ENCODE measurements at regions not wholly inside any gene's neighbourhood (a gene's known extent, or its start where the extent isn't known, plus 50 kb on each side); places are given as distances from the start of the nearest gene placed in this dataset.

- ChIA-PET CTCF (no interaction called here), POLR2A (no interaction called here)
- TF ChIP-seq SP1 (IDR thresholded peaks at IDR 0.05) (no peak), FOXA1 (IDR thresholded peaks at IDR 0.05) (no peak), L3MBTL2 (conservative IDR thresholded peaks at IDR 0.05) (no peak), FOXM1 (IDR thresholded peaks at IDR 0.05; ENCODE audit: borderline replicate concordance) (no peak), SUZ12 (IDR thresholded peaks at IDR 0.05) (no peak), HDGF (IDR thresholded peaks at IDR 0.05; ENCODE audit: borderline replicate concordance) (no peak), CTBP1 (IDR thresholded peaks at IDR 0.05; ENCODE audit: borderline replicate concordance) (no peak), LEF1 (IDR thresholded peaks at IDR 0.05; ENCODE audit: borderline replicate concordance) (no peak), ELF4 (IDR thresholded peaks at IDR 0.05) (no peak), FOXK2 (IDR thresholded peaks at IDR 0.05) (no peak), ARNT (IDR thresholded peaks at IDR 0.05) (no peak), ZNF384 (IDR thresholded peaks at IDR 0.05) (no peak), TARDBP (IDR thresholded peaks at IDR 0.05) (no peak), BHLHE40 (IDR thresholded peaks at IDR 0.05; ENCODE audit: borderline replicate concordance) (no peak), NFRKB (IDR thresholded peaks at IDR 0.05) (no peak)
- TF ChIP-seq, protein P1, sequence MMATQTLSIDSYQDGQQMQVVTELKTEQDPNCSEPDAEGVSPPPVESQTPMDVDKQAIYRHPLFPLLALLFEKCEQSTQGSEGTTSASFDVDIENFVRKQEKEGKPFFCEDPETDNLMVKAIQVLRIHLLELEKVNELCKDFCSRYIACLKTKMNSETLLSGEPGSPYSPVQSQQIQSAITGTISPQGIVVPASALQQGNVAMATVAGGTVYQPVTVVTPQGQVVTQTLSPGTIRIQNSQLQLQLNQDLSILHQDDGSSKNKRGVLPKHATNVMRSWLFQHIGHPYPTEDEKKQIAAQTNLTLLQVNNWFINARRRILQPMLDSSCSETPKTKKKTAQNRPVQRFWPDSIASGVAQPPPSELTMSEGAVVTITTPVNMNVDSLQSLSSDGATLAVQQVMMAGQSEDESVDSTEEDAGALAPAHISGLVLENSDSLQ (IDR thresholded peaks at IDR 0.05) = no peak
- no peak for DNase-seq (ENCODE audit: extremely low spot score)
Observed at GRCh38 chr11:81986556-81987161, 747.0 kb downstream of the FAM181B start.

- CTCF ChIA-PET = no interaction called here
- TF ChIP-seq FOXA1 (IDR thresholded peaks at IDR 0.05) (no peak), SP1 (IDR thresholded peaks at IDR 0.05) (no peak), ARNT (IDR thresholded peaks at IDR 0.05) (no peak), ZNF384 (IDR thresholded peaks at IDR 0.05) (no peak), LEF1 (IDR thresholded peaks at IDR 0.05; ENCODE audit: borderline replicate concordance) (no peak), CTBP1 (IDR thresholded peaks at IDR 0.05; ENCODE audit: borderline replicate concordance) (no peak), FOXK2 (IDR thresholded peaks at IDR 0.05) (no peak)
- TF ChIP-seq, protein P1 (IDR thresholded peaks at IDR 0.05) = no peak
- POLR2A ChIA-PET = no interaction called here
- no peak for DNase-seq (ENCODE audit: extremely low spot score)
Observed at GRCh38 chr11:81979448-81979847, 754.2 kb downstream of the FAM181B start.

DNA sequence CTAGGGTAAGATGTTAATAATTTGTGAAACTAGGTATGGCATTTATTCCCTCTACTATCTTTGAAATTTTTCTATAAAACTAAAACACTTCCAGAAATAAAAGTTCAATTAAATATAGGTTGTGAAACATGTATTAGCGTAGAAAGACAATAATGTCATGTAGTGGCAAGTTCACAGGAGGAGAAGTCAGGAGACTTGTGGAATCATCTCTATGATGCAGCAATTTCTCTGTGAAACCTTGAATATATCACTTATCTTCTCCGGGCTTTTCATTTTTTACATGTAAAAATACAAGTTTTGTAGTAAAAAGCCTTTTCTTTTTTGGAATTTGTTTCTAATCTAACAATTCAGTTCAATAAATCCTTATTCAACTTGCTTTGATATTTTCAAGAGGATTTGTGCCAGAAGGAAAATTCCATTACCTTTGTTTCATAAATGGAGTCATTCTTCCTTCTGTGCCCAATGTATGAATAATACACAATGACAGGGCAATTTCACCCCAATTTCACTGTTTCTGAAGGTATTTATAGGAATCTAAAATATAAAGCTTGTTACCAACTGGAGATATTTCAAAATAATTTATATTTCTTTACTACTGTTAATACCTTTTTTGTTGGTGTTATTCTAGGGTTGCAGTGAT, 758.3 kb downstream of the FAM181B start:
- TF ChIP-seq TARDBP (IDR thresholded peaks at IDR 0.05) (no peak), LEF1 (IDR thresholded peaks at IDR 0.05; ENCODE audit: borderline replicate concordance) (no peak), ZNF384 (IDR thresholded peaks at IDR 0.05) (no peak), SUZ12 (IDR thresholded peaks at IDR 0.05) (no peak), ARNT (IDR thresholded peaks at IDR 0.05) (no peak), ELF4 (IDR thresholded peaks at IDR 0.05) (no peak), FOXA1 (IDR thresholded peaks at IDR 0.05) (no peak)
- POLR2A ChIA-PET = no interaction called here
- no peak for DNase-seq (ENCODE audit: extremely low spot score)
- CTCF ChIA-PET = no interaction called here

- TF ChIP-seq, protein P1 (IDR thresholded peaks at IDR 0.05) = no peak
- TF ChIP-seq TARDBP (IDR thresholded peaks at IDR 0.05) (no peak), ZNF384 (IDR thresholded peaks at IDR 0.05) (no peak), HDGF (IDR thresholded peaks at IDR 0.05; ENCODE audit: borderline replicate concordance) (no peak), L3MBTL2 (conservative IDR thresholded peaks at IDR 0.05) (no peak), ARNT (IDR thresholded peaks at IDR 0.05) (no peak), FOXK2 (IDR thresholded peaks at IDR 0.05) (no peak), BHLHE40 (IDR thresholded peaks at IDR 0.05; ENCODE audit: borderline replicate concordance) (no peak), FOXM1 (IDR thresholded peaks at IDR 0.05; ENCODE audit: borderline replicate concordance) (no peak), ELF4 (IDR thresholded peaks at IDR 0.05) (no peak), FOXA1 (IDR thresholded peaks at IDR 0.05) (no peak)
- CTCF ChIA-PET = interaction anchor here (0.7 to 1.2 kb wide), 4 partner anchors 13 to 725 kb away, joined by 5 to 9 read pairs (median 6); no protein-coding TSS in a partner anchor
- no peak for DNase-seq (ENCODE audit: extremely low spot score)
- POLR2A ChIA-PET = no interaction called here
Observed at GRCh38 chr11:81970886-81971285, 762.8 kb downstream of the FAM181B start.

- CTCF ChIA-PET = no interaction called here
- no peak for TF ChIP-seq FOXK2 (IDR thresholded peaks at IDR 0.05)
- TF ChIP-seq ARNT (IDR thresholded peaks at IDR 0.05) = no peak
- no peak for TF ChIP-seq CTBP1 (IDR thresholded peaks at IDR 0.05; ENCODE audit: borderline replicate concordance)
- no peak for TF ChIP-seq ELF4 (IDR thresholded peaks at IDR 0.05)
- TF ChIP-seq ZNF384 (IDR thresholded peaks at IDR 0.05) = no peak
- TF ChIP-seq, protein P1 (IDR thresholded peaks at IDR 0.05) = no peak
- TF ChIP-seq BHLHE40 (IDR thresholded peaks at IDR 0.05; ENCODE audit: borderline replicate concordance) = no peak
- no peak for TF ChIP-seq SP1 (IDR thresholded peaks at IDR 0.05)
- TF ChIP-seq FOXM1 (IDR thresholded peaks at IDR 0.05; ENCODE audit: borderline replicate concordance) = no peak
- POLR2A ChIA-PET = no interaction called here
Observed at GRCh38 chr11:81967242-81967641, 766.4 kb downstream of the FAM181B start.

DNA sequence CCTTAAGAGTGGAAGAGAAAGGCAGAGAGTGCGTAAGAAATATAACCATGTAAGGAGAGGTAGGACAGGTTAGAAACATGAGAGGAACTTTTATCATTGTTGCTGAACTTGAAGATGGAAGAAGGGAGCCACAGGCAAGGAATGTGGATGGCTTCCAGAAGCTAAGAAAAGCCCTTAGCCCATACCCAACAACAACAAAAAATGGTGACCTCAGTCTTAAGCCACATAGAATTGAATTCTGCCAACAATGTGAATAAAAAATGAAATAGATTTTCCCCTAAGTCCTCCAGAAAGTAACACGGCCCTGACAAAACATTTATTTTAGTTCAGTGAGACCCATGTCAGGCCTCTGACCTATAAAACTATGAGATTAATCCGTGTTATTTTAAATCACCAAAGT, 767.3 kb downstream of the FAM181B start:
- ChIA-PET CTCF (no interaction called here), POLR2A (no interaction called here)
- DNase-seq (ENCODE audit: extremely low spot score) = no peak
- TF ChIP-seq NFRKB (IDR thresholded peaks at IDR 0.05) (no peak), FOXM1 (IDR thresholded peaks at IDR 0.05; ENCODE audit: borderline replicate concordance) (no peak), ELF4 (IDR thresholded peaks at IDR 0.05) (no peak), L3MBTL2 (conservative IDR thresholded peaks at IDR 0.05) (no peak), ARNT (IDR thresholded peaks at IDR 0.05) (no peak), HDGF (IDR thresholded peaks at IDR 0.05; ENCODE audit: borderline replicate concordance) (no peak), LEF1 (IDR thresholded peaks at IDR 0.05; ENCODE audit: borderline replicate concordance) (no peak), ZNF384 (IDR thresholded peaks at IDR 0.05) (no peak), BHLHE40 (IDR thresholded peaks at IDR 0.05; ENCODE audit: borderline replicate concordance) (no peak), SUZ12 (IDR thresholded peaks at IDR 0.05) (no peak), SP1 (IDR thresholded peaks at IDR 0.05) (no peak)
- TF ChIP-seq, protein P1 (IDR thresholded peaks at IDR 0.05) = no peak

More at GRCh38 chr11:81967242-81967641, 766.4 kb downstream of the FAM181B start:
- DNase-seq (ENCODE audit: extremely low spot score) = no peak
